ENCODE measurements at regions not wholly inside any gene's neighbourhood (a gene's known extent, or its start where the extent isn't known, plus 50 kb on each side); places are given as distances from the start of the nearest gene placed in this dataset.

DNA sequence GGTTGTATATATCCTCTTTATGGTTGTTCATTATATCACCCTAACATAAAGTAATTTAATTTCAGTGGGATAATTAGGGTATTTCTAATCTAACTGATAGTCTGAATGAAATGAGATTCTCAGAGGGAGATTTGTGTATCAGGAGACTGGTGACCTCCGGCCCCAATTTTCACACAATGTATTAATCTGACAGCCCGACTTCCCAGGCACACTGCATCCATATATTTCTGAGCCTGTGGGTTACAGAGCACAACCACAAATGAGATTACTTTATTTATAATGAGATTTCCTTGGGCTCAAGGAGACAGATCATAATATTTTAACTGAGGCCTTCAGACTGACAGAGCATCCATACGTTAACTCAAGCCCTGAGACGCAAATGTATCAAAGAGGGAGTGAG lies 125.9 kb downstream of the RCN1 start:
- TF ChIP-seq, protein P1, sequence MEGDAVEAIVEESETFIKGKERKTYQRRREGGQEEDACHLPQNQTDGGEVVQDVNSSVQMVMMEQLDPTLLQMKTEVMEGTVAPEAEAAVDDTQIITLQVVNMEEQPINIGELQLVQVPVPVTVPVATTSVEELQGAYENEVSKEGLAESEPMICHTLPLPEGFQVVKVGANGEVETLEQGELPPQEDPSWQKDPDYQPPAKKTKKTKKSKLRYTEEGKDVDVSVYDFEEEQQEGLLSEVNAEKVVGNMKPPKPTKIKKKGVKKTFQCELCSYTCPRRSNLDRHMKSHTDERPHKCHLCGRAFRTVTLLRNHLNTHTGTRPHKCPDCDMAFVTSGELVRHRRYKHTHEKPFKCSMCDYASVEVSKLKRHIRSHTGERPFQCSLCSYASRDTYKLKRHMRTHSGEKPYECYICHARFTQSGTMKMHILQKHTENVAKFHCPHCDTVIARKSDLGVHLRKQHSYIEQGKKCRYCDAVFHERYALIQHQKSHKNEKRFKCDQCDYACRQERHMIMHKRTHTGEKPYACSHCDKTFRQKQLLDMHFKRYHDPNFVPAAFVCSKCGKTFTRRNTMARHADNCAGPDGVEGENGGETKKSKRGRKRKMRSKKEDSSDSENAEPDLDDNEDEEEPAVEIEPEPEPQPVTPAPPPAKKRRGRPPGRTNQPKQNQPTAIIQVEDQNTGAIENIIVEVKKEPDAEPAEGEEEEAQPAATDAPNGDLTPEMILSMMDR (IDR thresholded peaks at IDR 0.05; ENCODE audit: insufficient read depth, low read length, poor library complexity, severe bottlenecking) = no peak
- no peak for TF ChIP-seq EZH2phosphoT487 (conservative IDR thresholded peaks at IDR 0.05; ENCODE audit: low read length)
